Fibroblast of skin of scalp (primary cell): ENCODE measurements at regions not wholly inside any gene's neighbourhood (a gene's known extent, or its start where the extent isn't known, plus 50 kb on each side); places are given as distances from the start of the nearest gene placed in this dataset.

Source experiments
- DNase-seq: peaks from one replicate; pipeline ENCODE4 v3.0.0-alpha.2; 2013

DNA sequence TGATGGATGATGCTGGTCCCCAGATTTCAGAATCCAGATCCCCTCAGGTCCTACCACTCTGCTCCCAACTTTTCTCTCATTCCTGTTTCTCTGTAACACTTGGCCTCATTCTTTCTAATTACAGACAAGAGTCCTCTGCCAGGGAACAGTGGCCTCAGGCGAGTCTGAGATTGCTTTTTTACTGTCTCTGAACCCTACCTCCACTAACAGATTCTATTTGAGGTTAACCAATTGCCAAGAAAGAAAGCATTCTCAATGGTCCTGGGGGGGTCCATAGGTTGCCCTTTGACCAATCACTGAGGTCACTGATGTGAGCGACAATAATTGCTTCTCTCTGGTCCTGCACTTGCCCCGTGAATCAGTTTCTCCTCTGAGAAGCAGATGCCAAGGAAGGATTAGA lies 145.2 kb upstream of the TMEM108 start:
- DNase-seq, result no peak

DNA sequence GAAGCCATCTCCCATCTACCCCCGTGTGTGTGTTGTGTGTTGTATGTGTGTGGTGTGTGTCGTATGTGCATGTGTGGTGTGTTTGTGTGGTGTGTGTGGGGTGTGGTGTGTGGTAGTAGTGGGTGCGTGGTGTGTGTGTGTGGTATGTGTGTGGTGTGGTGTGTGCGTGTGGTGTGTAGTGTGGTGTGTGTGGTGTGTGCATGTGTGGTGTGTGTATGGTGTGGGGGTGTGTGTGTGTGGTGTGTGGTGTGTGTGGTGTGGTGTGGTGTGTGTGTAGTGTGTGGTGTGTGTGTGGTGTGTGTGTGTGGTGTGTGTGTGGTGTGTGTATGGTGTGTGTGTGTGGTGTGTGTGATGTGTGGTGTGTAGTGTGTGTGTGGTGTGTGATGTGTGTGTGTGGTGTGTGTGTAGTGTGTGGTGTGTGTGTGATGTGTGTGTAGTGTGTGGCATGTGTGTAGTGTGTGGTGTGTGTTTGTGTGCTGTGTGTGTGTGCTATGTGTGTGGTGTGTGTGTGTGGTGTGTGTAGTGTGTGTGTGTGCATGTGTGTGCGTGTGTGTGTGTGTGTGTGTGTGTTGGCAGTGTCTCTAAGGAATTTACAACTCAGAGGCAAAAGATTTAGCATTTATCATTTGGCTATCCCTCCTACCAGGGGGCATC lies 156.3 kb upstream of the TMEM108 start:
- no peak for DNase-seq

DNA sequence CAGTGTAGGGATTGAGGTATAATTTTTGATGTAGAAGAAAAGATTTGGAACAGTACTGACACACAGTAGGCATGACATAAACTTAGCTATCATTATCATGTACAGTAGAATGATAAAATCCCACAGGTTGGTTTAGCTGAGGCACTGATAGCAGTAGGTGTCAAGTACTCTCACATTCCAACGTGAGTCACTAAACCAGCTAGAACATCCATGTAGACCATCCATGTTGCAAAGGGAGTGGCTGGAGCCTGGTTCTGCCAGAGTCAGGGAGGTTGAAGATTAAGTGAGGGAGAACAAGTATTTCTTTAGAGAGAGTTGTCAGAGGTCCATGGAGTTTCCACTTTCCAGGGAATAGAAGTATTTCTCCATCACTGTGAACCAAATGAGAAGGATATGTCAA lies 157.2 kb upstream of the TMEM108 start:
- no peak for DNase-seq

DNA sequence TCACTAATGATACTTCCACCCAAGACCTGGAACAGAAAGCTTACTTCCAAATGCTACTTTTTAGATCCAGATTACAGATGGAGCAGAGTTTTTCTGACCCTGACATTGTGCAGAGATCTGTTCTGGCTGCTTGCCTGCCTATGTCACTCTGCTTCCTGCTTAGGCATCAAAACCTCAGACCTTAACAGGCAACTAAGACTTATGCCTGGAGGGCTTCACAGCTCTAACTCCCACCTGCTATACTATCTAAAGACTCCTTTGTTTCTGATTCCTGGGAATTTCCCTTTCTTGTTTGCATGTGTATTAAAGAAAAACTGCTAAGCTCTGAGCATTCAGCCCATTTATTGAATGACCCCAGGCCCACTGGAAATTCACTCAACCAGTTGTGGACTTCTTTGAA lies 157.4 kb upstream of the NPHP3 start:
- no peak for DNase-seq

DNA sequence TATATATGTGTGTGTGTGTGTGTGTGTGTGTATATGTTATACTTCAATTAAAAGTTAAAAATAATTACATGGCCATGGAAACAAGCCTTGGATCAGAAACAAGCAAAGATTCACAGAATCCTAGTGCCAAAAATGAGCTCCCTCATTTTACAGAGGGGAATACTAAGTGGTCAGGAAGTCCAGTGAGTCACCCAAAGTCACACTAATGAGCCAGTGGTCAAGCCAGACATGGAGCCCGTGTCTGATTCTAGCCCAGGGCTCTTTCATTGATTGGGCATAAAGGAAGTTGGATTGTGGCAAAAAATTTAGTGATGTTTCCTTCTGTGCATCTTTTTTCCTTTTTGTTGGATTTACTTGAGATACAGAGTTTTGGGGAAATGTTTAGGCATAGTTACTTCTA lies 152.5 kb upstream of the NPHP3 start:
- DNase-seq, result no peak

DNA sequence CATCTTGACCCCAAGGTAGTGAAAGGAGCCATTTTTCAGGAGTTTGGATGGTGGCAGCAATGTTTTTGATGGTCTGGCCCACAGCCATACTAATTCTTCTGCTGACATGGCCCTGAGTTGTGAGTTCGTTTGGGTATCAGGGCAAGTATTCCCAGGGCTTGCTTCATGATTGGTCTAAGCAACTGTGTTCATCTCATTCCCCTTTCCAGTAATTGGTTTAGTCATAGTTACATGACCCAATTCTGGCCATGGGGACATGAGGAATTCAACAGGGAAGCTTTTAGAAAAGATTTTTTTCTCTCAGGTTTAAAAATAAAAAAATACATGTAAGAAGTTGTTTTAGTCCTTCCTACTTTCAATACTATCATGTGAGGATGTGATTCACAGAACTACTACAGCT lies 150.5 kb upstream of the NPHP3 start:
- DNase-seq, result no peak

DNA sequence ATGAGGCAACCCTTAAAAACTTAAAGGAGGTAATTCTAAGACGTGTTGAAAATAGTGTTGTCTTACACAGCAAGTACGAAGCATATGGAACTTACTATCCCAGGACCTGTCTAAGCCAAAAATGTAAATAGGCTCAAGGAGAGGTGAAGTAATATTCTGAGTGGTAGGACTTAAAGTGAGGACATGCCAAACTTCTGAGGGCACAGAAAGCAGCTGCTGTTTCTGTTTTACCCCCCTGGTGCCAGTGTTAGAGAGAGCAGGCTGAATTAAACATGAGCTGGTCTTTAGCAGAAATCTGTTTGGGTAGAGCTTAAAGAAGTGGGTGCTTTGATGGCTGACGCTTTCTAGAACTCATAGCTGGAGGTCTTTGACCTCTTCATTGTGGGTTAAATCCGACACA lies 149.7 kb upstream of the NPHP3 start:
- no peak for DNase-seq

DNA sequence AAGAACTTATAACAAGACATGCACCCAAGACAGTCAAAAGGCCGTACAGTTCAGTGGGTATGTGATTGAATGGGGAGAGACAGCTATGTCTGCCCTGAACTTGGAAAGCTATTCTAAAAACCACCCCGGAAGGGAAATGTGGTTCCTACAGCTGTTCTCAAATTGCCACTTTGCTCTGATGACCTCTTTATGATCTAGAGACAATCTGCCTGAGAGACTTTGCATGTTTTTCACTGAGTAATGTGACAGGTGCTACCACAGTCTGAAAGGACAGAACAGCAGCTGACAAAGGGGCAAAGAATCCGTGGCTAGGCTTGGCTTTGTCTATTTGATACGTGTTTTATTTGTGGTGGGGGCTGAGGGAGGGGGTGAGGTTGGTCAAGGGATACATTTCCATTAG lies 148.3 kb upstream of the NPHP3 start:
- DNase-seq, result no peak

DNA sequence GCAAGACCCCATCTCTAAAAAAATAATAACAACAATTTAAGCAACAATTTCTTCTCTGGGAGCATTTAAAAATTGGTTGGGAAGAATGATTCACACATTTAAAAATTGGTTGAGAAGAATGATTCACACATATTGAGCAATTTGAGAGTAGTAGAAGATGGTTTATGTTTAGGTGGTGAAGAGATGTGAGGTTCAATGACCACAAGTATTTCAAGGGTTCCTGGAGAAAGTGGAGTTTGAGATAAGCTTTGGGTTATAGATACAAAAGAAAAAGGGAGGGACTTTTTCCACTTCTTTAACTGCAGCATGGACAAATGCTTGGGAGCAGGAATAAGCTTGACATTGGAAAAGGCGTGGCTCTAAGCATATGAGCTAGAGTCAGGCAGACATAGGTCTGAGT lies 145.7 kb upstream of the NPHP3 start:
- DNase-seq, result peak; percentile 4

DNA sequence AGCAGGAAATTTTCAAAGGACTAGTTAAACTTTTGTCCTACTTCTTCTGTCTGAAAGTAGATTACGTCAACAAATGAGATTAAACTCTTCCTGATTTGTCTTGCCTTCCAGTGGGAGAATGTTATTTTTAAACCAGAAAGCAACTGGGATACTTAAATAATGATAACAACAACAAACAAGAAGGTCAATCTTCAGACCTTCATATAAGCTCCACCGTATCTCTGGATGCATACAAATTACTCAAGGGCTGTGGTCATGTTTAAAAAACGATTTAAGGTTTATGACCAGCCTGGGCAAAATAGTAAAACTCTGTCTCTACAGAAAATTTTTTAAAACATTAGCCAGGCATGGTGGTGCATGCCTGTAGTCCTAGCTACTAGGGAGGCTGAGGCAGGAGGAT lies 145.3 kb upstream of the NPHP3 start:
- DNase-seq, result no peak

DNA sequence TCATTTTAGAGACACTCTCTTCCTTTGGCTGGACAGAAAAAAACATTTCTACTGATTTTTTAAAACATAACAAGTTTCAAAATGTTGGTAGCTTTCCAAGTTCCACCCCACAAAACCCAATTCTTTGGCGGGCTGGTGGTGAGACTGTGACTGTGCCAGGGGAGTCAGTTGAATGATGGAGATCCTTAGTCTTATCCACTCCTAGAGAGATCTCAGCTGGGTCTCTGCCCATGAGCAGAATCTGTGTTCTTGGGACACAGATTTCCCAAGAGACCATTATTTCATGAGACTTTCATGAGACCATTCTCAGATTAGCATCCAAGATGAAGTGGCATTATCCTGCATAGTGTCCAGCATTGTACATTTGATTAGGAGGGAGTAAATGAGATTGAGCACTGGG lies 135.1 kb upstream of the NPHP3 start:
- DNase-seq, result no peak

DNA sequence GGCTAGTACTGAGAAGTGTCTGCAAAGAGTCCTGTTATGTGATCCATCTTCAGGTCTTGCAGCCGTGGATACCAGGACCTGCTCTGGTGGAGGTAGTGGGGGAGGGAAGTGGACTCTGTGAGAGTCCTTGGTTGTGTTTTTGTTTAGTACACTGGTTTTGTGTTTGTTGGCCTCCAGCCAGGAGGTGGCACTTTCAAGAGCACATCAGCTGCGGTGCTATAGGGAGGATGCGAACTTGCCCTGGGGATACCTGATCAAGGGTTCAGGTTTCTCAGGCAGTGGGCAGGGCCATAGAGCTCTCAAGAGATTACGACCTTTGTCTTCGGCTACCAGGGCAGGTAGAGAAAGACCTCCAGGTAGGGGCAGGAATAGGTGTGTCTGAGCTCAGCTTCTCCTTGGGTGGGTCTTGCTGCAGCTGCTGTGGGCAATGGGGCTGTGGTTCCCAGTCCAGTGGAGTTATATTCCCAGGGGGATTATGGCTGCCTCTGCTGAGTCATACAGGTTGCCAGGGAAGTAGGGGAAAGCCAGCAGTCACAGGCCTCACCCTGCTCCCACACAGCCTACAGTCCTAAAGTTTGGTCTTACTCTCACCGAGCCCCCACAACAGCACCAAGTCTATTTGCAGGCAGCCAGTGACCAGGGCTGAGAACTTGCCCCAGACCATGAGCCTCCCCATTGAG lies 132.8 kb upstream of the NPHP3 start:
- DNase-seq, result no peak

DNA sequence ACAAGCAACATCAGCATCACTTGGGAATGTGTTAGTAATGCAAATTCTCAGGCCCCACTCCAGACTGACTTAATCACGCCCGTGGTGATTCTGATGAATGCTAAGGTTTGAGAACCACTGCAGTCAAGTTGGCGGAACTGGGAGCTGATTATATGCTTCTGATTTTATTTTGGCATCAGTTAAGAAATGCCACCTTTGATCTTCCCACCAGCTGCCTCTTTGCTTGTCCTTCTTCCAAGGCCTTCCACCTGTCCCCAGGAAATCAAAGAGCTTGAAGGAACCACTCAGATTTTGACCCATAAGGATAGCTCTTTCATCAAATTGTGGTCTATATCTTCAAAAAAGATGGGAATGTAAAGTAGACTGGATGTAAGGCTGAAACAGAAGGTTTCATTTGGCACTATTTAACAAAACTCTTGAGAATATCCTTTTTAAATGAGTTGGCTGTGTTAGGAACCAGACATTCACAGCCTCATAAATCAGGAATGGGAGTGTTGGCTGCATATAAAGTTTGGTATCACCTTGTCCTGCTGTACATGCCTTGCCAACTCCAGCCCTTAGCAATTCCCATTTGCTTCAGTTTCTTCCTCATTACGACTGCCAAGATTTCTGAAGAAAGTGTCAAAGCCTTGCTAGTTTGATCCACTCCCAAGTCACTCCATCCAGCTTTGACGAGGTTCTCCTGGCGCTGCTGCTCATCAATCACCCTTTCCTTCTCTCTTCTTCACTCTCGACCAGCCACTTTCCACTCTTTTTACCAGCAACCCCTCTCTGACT lies 125.8 kb upstream of the NPHP3 start:
- DNase-seq, result no peak

DNA sequence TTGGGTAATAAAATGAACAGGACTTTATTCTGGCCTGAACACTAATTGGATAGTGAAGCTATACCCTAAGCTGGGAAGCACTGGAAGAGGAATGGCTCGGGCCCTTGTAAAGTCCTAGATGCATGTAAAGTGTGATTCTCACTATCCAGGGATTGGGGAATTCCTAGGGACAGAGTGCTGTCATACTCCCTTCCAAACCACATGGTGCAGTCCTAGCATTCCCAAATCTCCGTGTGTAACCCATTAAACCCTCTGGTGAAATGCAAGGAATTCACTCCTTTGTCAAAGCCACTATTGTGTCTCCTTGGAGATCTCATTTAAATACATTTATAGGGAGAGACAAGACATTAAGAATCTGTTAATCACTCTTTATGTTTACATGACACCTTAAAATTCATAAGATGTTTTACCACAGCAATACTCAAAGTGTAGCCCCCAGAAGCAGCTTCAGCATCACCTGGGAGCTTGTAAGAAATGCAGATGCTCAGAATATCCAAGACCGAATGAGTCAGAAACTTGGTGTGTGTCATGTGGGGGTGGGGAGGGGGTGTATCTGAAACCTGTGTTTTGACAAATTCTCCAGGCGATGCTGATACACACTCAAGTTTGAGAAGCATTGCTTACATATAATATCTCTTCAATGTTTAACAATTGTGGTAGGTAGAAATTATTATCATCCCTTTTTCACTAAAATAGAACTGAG lies 121.8 kb upstream of the NPHP3 start:
- no peak for DNase-seq

DNA sequence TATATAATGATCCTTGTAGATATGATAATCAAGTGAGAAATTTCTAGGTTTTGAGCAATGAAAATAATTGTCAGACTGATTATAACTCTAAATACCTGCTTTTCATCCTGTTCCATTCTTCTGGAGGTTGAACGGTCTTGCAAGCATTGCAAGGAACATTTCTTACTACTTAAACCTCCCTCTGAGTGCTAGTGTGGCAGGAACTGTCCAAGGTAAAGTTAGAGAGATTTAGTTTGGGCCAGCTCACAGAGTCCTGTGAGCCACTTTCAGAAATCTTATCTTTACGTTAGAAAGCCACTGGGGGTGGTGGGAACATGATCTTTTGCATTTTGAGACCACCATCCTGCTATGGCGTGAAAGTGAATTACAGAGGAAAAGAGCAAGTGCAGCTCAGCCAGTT lies 121.1 kb upstream of the NPHP3 start:
- DNase-seq, result no peak

DNA sequence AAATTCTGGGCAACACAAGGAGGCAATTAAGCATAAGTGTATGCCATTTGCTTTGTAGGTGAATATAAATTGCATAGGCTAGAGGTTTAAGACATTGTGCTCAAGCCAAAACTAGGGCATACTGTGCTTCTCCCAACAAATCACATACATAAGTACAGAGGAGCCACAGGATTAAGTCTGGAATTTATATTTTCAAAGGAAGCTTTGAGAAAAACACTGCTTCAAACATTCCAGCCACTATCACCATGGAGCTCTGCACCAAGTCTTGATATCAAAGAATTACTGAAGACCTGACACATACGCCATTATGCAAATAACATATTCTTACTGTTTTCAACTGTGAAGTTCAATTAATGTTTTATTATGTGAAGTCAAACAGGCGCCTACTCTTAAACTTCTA lies 119.4 kb upstream of the NPHP3 start:
- DNase-seq, result no peak

DNA sequence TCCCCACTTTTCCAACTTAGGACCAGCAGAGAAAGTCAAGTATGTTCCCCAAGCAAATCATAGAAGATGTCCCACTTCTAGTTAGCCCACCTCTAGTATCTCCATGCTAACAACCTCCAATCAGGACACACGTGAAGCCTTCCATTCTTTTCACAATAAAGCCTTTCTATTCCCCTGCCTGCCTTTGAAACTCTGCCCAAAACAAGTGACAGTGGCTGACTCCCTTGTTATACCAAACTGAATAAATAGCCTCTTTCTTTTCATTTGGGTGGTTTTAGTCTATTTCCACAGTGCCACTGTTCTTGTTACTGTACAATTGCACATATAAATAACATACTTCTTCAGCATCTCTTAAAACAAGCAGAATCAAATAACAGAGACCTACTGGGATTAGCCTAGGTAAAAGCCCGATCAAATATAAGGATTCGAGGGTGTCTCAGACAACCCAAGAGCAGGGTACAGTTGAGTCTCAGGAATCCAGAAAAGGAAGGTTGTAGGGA lies 118.0 kb upstream of the NPHP3 start:
- DNase-seq, result no peak

DNA sequence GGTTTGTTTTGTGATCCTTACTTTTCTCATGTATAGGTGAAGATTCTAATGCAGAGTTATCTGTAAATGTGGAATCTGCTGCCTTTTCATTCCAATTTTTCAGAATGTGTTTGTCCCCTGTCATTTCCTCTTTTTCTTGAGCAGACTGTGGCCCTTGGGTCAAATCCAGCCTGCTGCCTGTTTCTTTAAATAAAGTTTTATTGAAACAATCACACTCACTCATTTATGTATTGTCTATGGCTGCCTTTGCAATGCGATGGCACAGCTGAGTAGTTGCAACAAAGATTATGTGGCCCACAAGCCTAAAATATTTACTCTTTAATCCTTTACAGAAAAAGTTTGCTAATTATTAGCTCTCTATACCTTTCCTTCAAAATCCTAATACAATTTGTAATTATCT lies 116.3 kb upstream of the NPHP3 start:
- no peak for DNase-seq

DNA sequence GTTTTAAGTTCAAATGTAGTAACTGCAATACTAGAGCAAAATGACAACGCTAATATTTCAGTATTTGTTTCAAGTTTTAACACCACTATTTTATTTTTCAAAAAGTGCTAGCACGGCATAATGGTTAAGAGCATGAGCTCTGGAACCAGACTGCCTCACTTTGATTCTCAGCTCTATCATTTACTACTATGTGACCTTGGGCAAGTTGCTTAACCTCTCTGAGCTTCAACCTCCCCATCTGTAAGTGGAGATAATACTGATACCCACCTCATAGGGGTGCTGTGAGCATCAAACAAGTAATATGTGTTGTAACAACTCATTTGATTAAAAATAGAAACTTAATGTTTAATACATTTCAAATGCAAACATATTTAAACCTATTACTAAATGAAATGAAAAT lies 115.4 kb upstream of the NPHP3 start:
- DNase-seq, result no peak

DNA sequence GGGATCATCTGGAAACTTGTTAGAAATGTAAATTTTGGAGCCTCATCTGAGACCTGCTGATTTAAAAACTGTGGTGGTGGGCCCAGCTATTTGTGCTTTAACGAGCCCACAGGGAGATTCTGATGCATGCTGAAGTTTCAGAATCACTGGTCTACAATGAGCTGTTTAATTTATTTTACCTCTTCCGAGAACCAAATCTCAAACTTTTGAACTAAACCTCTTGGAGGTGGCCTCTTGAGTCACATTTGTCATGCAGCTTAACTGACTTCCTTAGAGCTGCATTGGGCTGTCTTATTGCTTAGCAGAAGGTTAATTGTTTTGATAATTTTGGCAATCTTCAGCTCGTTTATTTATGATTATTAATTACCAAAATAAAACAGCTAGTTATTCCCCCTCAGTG lies 112.1 kb upstream of the NPHP3 start:
- no peak for DNase-seq

DNA sequence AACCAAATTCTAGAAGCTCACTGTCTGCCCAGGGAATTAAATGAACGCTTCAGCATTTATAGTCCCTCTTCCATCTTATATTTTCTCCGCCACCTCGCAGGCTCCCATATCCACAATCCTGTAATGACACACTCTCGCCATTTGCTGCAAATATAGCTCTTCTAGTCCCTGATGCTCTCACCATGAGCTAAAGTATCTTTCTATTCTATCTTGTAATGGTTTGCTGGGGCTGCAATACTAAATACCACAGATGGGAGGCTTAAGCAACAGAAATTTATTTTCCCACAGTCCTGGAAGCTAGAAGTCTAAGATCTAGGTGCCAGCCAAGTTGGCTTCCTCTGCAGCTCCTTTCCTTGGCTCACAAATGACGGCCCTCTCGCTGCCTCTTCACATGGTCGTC lies 106.9 kb upstream of the NPHP3 start:
- no peak for DNase-seq

DNA sequence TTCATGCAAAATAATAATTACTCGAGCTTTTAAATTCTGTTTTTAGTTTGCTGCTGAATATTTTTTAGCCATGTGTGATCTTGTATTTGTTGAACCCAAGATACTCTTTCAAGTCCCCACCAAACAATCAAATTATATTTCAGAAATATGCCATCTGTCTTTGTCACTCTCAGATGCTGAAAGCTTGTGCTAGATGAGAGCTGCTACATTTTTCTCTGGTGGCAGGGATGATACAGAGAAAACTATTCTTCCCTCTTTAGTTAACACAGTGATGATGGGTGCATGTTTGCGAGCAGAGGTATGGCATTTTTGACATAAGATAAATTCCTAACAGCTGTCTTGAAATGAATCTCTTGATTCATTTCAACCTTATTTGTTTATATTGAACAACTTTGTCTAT lies 100.6 kb upstream of the NPHP3 start:
- no peak for DNase-seq

DNA sequence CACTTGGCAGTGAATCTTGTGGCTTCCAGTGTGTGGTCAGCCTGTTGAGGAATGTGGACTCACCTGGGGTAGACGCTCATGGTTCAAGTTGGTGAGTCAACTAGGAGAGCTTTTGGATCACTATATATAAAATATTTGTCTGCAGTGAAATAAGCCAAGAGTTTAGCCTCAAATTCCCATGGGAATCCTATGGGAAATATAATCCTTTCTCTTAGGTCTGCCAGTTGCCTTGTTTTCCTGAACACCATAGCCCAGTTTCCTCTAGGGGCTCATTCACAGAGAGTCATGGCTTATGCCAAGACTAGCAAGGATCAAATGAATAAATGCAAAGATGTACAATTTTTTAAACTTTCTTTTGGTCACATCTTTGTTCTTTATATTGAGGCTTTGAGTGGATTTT lies 100.1 kb upstream of the NPHP3 start:
- peak; percentile 43 for DNase-seq
